ENCODE measurements at regions not wholly inside any gene's neighbourhood (a gene's known extent, or its start where the extent isn't known, plus 50 kb on each side); places are given as distances from the start of the nearest gene placed in this dataset.

DNA sequence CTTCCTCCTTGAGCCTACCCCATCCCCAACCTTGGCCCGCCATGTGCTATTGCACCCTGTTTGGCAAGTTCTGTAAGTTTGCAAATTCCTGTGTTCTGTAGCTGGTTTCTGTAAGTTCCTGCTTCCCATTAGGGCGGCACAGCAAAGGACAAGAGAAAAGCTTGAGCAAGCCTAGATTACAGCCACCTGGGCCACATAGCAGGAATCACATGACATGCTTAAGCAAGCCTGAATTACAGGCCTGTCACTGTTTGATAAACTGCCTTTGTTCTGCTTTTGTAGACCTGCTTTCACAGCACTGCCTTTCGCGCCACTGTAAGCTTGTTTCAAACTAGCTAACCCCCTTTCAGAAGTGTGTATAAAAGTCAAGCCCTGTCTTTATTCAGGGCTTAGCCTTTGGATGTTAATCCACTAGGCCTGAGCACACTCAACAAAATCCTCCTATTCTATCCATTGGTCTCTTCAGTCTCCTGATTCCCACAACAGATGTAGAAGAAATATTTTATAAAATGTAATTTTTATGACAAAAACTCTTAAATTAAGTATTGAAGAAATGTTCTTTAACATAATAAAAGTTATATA lies 906.8 kb upstream of the NDST4 start:
- whole genome bisulfite sequencing (ENCODE audit: extremely low coverage, insufficient read length, low lambda C conversion rate): no CpG with 5 or more reads among the region's 4 CpGs
- H3K9me3 Mint-ChIP-seq: peaks cover 52 to 64% of the 10 kb centered on the region in 2 experiments

More for the DNA sequence above, 906.8 kb upstream of the NDST4 start:
- H3K79me2 ChIP-seq (ENCODE audit: insufficient read depth, low read length): no peaks in the 10 kb centered on the region
- H3K4me1 ChIP-seq (ENCODE audit: insufficient read depth, low read length): no peaks in the 10 kb centered on the region
- no peak overlapping the region for H2BK20ac ChIP-seq (ENCODE audit: low read depth, low read length, poor library complexity, severe bottlenecking)
- no peaks in the 10 kb centered on the region for H4K20me1 ChIP-seq (ENCODE audit: control insufficient read depth, insufficient read depth, insufficient read length)
- H3K56ac ChIP-seq (ENCODE audit: insufficient read length, low read depth, low read length): no peak overlapping the region
- peaks cover 39% of the 10 kb centered on the region for H3K9me3 ChIP-seq (ENCODE audit: control insufficient read depth, low read depth, low read length)
- H2AFZ ChIP-seq (ENCODE audit: low read length): no peak overlapping the region
- H3K27me3 ChIP-seq (ENCODE audit: insufficient read depth, low read length): no peaks in the 10 kb centered on the region
- H3K4ac ChIP-seq (ENCODE audit: low read depth, low read length): no peak overlapping the region
- no peak overlapping the region for H3K27ac Mint-ChIP-seq
- H3K4me3 Mint-ChIP-seq: no peak overlapping the region
- H3K9ac ChIP-seq (ENCODE audit: extremely low read depth, insufficient read length, low read length): no peak overlapping the region
- no peak overlapping the region for H3K14ac ChIP-seq (ENCODE audit: insufficient read depth, low read length)
- TF ChIP-seq, protein P1, sequence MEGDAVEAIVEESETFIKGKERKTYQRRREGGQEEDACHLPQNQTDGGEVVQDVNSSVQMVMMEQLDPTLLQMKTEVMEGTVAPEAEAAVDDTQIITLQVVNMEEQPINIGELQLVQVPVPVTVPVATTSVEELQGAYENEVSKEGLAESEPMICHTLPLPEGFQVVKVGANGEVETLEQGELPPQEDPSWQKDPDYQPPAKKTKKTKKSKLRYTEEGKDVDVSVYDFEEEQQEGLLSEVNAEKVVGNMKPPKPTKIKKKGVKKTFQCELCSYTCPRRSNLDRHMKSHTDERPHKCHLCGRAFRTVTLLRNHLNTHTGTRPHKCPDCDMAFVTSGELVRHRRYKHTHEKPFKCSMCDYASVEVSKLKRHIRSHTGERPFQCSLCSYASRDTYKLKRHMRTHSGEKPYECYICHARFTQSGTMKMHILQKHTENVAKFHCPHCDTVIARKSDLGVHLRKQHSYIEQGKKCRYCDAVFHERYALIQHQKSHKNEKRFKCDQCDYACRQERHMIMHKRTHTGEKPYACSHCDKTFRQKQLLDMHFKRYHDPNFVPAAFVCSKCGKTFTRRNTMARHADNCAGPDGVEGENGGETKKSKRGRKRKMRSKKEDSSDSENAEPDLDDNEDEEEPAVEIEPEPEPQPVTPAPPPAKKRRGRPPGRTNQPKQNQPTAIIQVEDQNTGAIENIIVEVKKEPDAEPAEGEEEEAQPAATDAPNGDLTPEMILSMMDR (conservative IDR thresholded peaks at IDR 0.05): no peak
- H2BK12ac ChIP-seq (ENCODE audit: insufficient read length, low read depth, low read length): no peak overlapping the region
- DNase-seq: no peak
- H3K23ac ChIP-seq (ENCODE audit: insufficient read length, low read depth, low read length): no peak overlapping the region
- peaks cover 23 to 59% (median 47%) of the 10 kb centered on the region in 3 experiments for H3K36me3 Mint-ChIP-seq (ENCODE audit: insufficient read depth in 1 of 3, low read depth in 3 of 3)
- H3K27me3 Mint-ChIP-seq (ENCODE audit: low read depth): no peaks in the 10 kb centered on the region
- H3K23me2 ChIP-seq (ENCODE audit: insufficient read length, low read depth, low read length, poor library complexity, severe bottlenecking): no peaks in the 10 kb centered on the region
- no peak overlapping the region for H3K27ac ChIP-seq (ENCODE audit: insufficient read length, low read depth, low read length)
- H2BK5ac ChIP-seq (ENCODE audit: insufficient read length, low read length): no peak overlapping the region
- no peak overlapping the region for H3K4me2 ChIP-seq (ENCODE audit: insufficient read depth, insufficient read length, low read length)
- no peak overlapping the region for H3T11ph ChIP-seq (ENCODE audit: low read length)
- no peaks in the 10 kb centered on the region for H3K4me1 Mint-ChIP-seq
- no peak overlapping the region for H2BK15ac ChIP-seq (ENCODE audit: low read depth, low read length)
- no peak overlapping the region for H4K91ac ChIP-seq (ENCODE audit: insufficient read length, low read depth, low read length)
- no peak overlapping the region for H4K8ac ChIP-seq (replicated peaks; ENCODE audit: insufficient read length, low read depth, low read length)
- no peak overlapping the region for H3K18ac ChIP-seq (ENCODE audit: insufficient read length, low read depth, low read length)
- H2BK120ac ChIP-seq (ENCODE audit: low read depth, low read length, poor library complexity, severe bottlenecking): no peak overlapping the region
- H3K79me1 ChIP-seq (ENCODE audit: insufficient read depth, low read depth, low read length, poor library complexity, severe bottlenecking): no peaks in the 10 kb centered on the region
- no peak overlapping the region for H4K5ac ChIP-seq (ENCODE audit: insufficient read length, low read depth, low read length)
- no peak overlapping the region for H2AK5ac ChIP-seq (ENCODE audit: insufficient read length, low read length)
